IMR-90 (cell line): ENCODE measurements at regions not wholly inside any gene's neighbourhood (a gene's known extent, or its start where the extent isn't known, plus 50 kb on each side); places are given as distances from the start of the nearest gene placed in this dataset.

Source experiments
- ATAC-seq: fragments of 200-7000 bp; cut with Tn5 transposase; 2 replicates; pipeline ENCODE4 v1.9.1; 2020; ENCODE audit warnings: low read depth, mild to moderate bottlenecking, moderate library complexity
- BruUV-seq: library from RNA; stranded (reverse); fragments of 400-500 nt; replicated peaks from 2 replicates; lab custom pipeline; 2021; lab: Mats Ljungman, UMichigan
- CTCF ChIA-PET: fragments of 300-600 bp; formaldehyde crosslinking; extraction: SDS; loops from one replicate; lab custom pipeline; 2021; ENCODE audit warnings: antibody characterized with exemption; lab: Yijun Ruan, JAX
- POLR2A ChIA-PET: fragments of 300-600 bp; sonication (Branson Sonifier 250); formaldehyde crosslinking; loops from one replicate; lab custom pipeline; 2022; ENCODE audit warnings: antibody characterized with exemption; ENCODE audit not compliant: unreplicated experiment; lab: Charles Lee
- DNase-seq: peaks from one replicate; pipeline ENCODE4 v3.0.0; 2013
- H2AFZ ChIP-seq: replicated peaks from 2 replicates; pipeline ENCODE3; 2013; ENCODE audit warnings: low read length, mild to moderate bottlenecking; ENCODE audit not compliant: poor library complexity
- H2AK5ac ChIP-seq: 2 replicates; pipeline ENCODE4 v1.6.1; 2013; ENCODE audit warnings: low read depth, low read length, inconsistent platforms
- H2AK9ac ChIP-seq: replicated peaks from 2 replicates; pipeline ENCODE3; 2013; ENCODE audit warnings: mild to moderate bottlenecking, low read depth, low read length, moderate library complexity; ENCODE audit not compliant: poor library complexity
- H2BK120ac ChIP-seq: 2 replicates; pipeline ENCODE4 v1.6.1; 2013; ENCODE audit warnings: low read depth, low read length, inconsistent platforms
- H2BK15ac ChIP-seq: 3 replicates; pipeline ENCODE4 v1.6.1; 2013; ENCODE audit warnings: low read depth, low read length, inconsistent platforms
- H2BK20ac ChIP-seq: 2 replicates; pipeline ENCODE4 v1.6.1; 2013; ENCODE audit warnings: low read depth, mild to moderate bottlenecking, inconsistent platforms, low read length, moderate library complexity
- H2BK5ac ChIP-seq: 2 replicates; pipeline ENCODE4 v1.6.1; 2013; ENCODE audit warnings: mild to moderate bottlenecking, low read depth, low read length, inconsistent platforms; ENCODE audit not compliant: poor library complexity, severe bottlenecking
- H3K14ac ChIP-seq: replicated peaks from 2 replicates; pipeline ENCODE4 v1.6.1; 2013; ENCODE audit warnings: low read depth, low read length, inconsistent platforms
- H3K18ac ChIP-seq: 2 replicates; pipeline ENCODE4 v1.6.1; 2013; ENCODE audit warnings: low read depth, low read length, control low read depth
- H3K23ac ChIP-seq: 2 replicates; pipeline ENCODE4 v1.6.1; 2013; ENCODE audit warnings: low read depth, low read length, inconsistent platforms
- H3K27ac ChIP-seq: 2 replicates; pipeline ENCODE4 v1.5.1; 2013; ENCODE audit warnings: mild to moderate bottlenecking, control low read depth, low read length; ENCODE audit not compliant: insufficient read depth
- H3K27me3 ChIP-seq: 2 replicates; pipeline ENCODE4 v1.6.1; 2013; ENCODE audit warnings: low read length; ENCODE audit not compliant: control insufficient read depth, insufficient read depth
- H3K36me3 ChIP-seq: 2 replicates; pipeline ENCODE4 v1.6.1; 2013; ENCODE audit warnings: low read length, mixed read lengths; ENCODE audit not compliant: control insufficient read depth, insufficient read depth
- H3K4ac ChIP-seq: 2 replicates; pipeline ENCODE4 v1.6.1; 2013; ENCODE audit warnings: low read depth, low read length, inconsistent platforms
- H3K4me1 ChIP-seq: 2 replicates; pipeline ENCODE4 v1.6.1; 2013; ENCODE audit warnings: low read length, mixed read lengths; ENCODE audit not compliant: control insufficient read depth, insufficient read depth
- H3K4me2 ChIP-seq: 2 replicates; pipeline ENCODE4 v1.6.1; 2013; ENCODE audit warnings: low read depth, mild to moderate bottlenecking, control low read depth, low read length, moderate library complexity
- H3K4me3 ChIP-seq: 2 replicates; pipeline ENCODE4 v1.5.1; 2013; ENCODE audit warnings: low read depth, mild to moderate bottlenecking, control low read depth, low read length, moderate library complexity; ENCODE audit not compliant: insufficient read depth
- H3K56ac ChIP-seq: 2 replicates; pipeline ENCODE4 v1.6.1; 2013; ENCODE audit warnings: low read length, inconsistent platforms; ENCODE audit not compliant: insufficient read depth; ENCODE audit errors: extremely low read depth
- H3K79me1 ChIP-seq, 2 experiments: 2 replicates each; pipeline ENCODE4 v1.6.1; 2013; ENCODE audit warnings: low read length in 2 of 2, inconsistent platforms in 1 of 2, low read depth in 1 of 2
- H3K9ac ChIP-seq: 2 replicates; pipeline ENCODE4 v1.6.1; 2013; ENCODE audit warnings: low read depth, low read length, control low read depth
- H3K9me1 ChIP-seq: 2 replicates; pipeline ENCODE4 v1.6.1; 2013; ENCODE audit warnings: low read length, inconsistent platforms; ENCODE audit not compliant: insufficient read depth
- H3K9me3 ChIP-seq: 2 replicates; pipeline ENCODE4 v1.6.1; 2013; ENCODE audit warnings: low read length; ENCODE audit not compliant: control insufficient read depth, insufficient read depth
- H4K20me1 ChIP-seq: 2 replicates; pipeline ENCODE4 v1.6.1; 2013; ENCODE audit warnings: low read length, inconsistent platforms; ENCODE audit not compliant: insufficient read depth
- H4K5ac ChIP-seq: 2 replicates; pipeline ENCODE4 v1.6.1; 2013; ENCODE audit warnings: mild to moderate bottlenecking, low read depth, low read length, control low read depth
- H4K8ac ChIP-seq, 2 experiments: 2 replicates each; pipeline ENCODE4 v1.6.1; 2013; ENCODE audit warnings: low read depth in 2 of 2, low read length in 2 of 2, control low read depth in 1 of 2, inconsistent platforms in 1 of 2
- H4K91ac ChIP-seq: 2 replicates; pipeline ENCODE4 v1.6.1; 2013; ENCODE audit warnings: low read depth, low read length, inconsistent platforms; ENCODE audit not compliant: insufficient read depth
- BHLHE40 ChIP-seq: fragments of 150-350 bp; IDR thresholded peaks from 2 replicates; pipeline ENCODE4 v1.6.1; 2016; ENCODE audit warnings: mild to moderate bottlenecking, low read depth, low read length
- MXI1 ChIP-seq: IDR thresholded peaks from 2 replicates; pipeline ENCODE4 v1.6.1; 2012; ENCODE audit warnings: low read depth, mild to moderate bottlenecking, low read length, moderate library complexity, borderline replicate concordance
- RCOR1 ChIP-seq: IDR thresholded peaks from 2 replicates; pipeline ENCODE4 v1.6.1; 2012; ENCODE audit warnings: mild to moderate bottlenecking, low read length, improper control_type of control experiment; ENCODE audit not compliant: insufficient replicate concordance
- WGBS, 2 experiments: methylation state at CpG; one replicate each; pipeline versions ENCODE4 v1.1.5 to v1.1.7; 2013; ENCODE audit warnings: missing lambda C conversion rate in 2 of 2; ENCODE audit not compliant: insufficient read length in 1 of 2; ENCODE audit errors: extremely low coverage in 2 of 2; 5-methylcytosine and 5-hydroxymethylcytosine counted together
- dilution Hi-C: fragments of 300-500 bp; cut with HindIII; formaldehyde crosslinking; loops from one replicate; pipeline ENCODE4 v1.14.3; 2018; ENCODE audit warnings: low sequenced_read_pairs; ENCODE audit not compliant: unreplicated experiment
- in situ Hi-C: fragments of 300-500 bp; cut with MboI; formaldehyde crosslinking; loops from 3 replicates; pipeline ENCODE4 v1.14.3; 2019; ENCODE audit warnings: low sequenced_read_pairs, inconsistent platforms, mixed read lengths
- intact Hi-C: fragments of 100-400 bp; cut with micrococcal nuclease; formaldehyde crosslinking; loops from 2 replicates; pipeline ENCODE4 v1.10.0; 2022

GRCh38 chr18:51340332-51340731, 142.9 kb upstream of the MEX3C start:
- H3K9ac ChIP-seq = no peak overlapping the region
- no peaks in the 10 kb centered on the region for H3K4me1 ChIP-seq
- no CpG with 5 or more reads among the region's 1 CpG for WGBS, 2 experiments
- H2BK5ac ChIP-seq = no peak overlapping the region
- POLR2A ChIA-PET = no interaction called here
- H3K23ac ChIP-seq = no peak overlapping the region
- H2BK120ac ChIP-seq = no peak overlapping the region
- H3K4me3 ChIP-seq = no peak overlapping the region
- DNase-seq (no peak), ATAC-seq (no peak)
- H3K9me3 ChIP-seq = peaks cover 11% of the 10 kb centered on the region; the same call in 1 of the 2 replicates
- H3K4ac ChIP-seq = no peak overlapping the region
- no peak overlapping the region for H4K8ac ChIP-seq
- no peak overlapping the region for H3K4me2 ChIP-seq
- H3K27me3 ChIP-seq = no peaks in the 10 kb centered on the region
- no peak overlapping the region for H4K5ac ChIP-seq
- in situ Hi-C loops (no loop called here), intact Hi-C loops (no loop called here), dilution Hi-C loops (no loop called here)
- H2BK20ac ChIP-seq = no peak overlapping the region
- no peak for TF ChIP-seq RCOR1
- no peak for TF ChIP-seq BHLHE40
- no peak for TF ChIP-seq MXI1
- H4K20me1 ChIP-seq = no peaks in the 10 kb centered on the region
- no peak overlapping the region for H2BK15ac ChIP-seq
- no peak overlapping the region for H2AFZ ChIP-seq
- H3K18ac ChIP-seq = no peak overlapping the region
- H3K36me3 ChIP-seq = no peaks in the 10 kb centered on the region
- BruUV-seq = no TSS peak
- no peak overlapping the region for H3K14ac ChIP-seq
- H4K91ac ChIP-seq = no peak overlapping the region
- H3K56ac ChIP-seq = no peak overlapping the region
- H3K27ac ChIP-seq = no peak overlapping the region
- no peaks in the 10 kb centered on the region for H3K9me1 ChIP-seq
- CTCF ChIA-PET = interaction anchor here (0.6 kb wide), 1 partner anchor 794 kb away, joined by 3 read pairs; no protein-coding TSS in a partner anchor
- H2AK5ac ChIP-seq = no peak overlapping the region
- H2AK9ac ChIP-seq = no peak overlapping the region
- no peaks in the 10 kb centered on the region for H3K79me1 ChIP-seq
